ENCODE measurements at regions not wholly inside any gene's neighbourhood (a gene's known extent, or its start where the extent isn't known, plus 50 kb on each side); places are given as distances from the start of the nearest gene placed in this dataset.

- Histone ChIP-seq H3K36me3 (ENCODE audit: insufficient read depth, low read length) (no peaks in the 10 kb centered on the region), H3K27ac (ENCODE audit: low read depth in 1 of 2, low read length in 2 of 2) (no peak overlapping the region), H3K9me3 (ENCODE audit: control insufficient read depth in 1 of 2, insufficient read depth in 1 of 2, low read length in 2 of 2) (no peaks in the 10 kb centered on the region), H3K4me1 (ENCODE audit: insufficient read depth, low read length) (no peaks in the 10 kb centered on the region), H3K27me3 (ENCODE audit: control insufficient read depth in 1 of 2, insufficient read depth in 2 of 2, low read length in 2 of 2) (no peaks in the 10 kb centered on the region), H3K4me3 (ENCODE audit: low read length) (no peak overlapping the region)
- intact Hi-C loops (cut with DNase I, micrococcal nuclease): no loop called here
- TF ChIP-seq, protein P1, sequence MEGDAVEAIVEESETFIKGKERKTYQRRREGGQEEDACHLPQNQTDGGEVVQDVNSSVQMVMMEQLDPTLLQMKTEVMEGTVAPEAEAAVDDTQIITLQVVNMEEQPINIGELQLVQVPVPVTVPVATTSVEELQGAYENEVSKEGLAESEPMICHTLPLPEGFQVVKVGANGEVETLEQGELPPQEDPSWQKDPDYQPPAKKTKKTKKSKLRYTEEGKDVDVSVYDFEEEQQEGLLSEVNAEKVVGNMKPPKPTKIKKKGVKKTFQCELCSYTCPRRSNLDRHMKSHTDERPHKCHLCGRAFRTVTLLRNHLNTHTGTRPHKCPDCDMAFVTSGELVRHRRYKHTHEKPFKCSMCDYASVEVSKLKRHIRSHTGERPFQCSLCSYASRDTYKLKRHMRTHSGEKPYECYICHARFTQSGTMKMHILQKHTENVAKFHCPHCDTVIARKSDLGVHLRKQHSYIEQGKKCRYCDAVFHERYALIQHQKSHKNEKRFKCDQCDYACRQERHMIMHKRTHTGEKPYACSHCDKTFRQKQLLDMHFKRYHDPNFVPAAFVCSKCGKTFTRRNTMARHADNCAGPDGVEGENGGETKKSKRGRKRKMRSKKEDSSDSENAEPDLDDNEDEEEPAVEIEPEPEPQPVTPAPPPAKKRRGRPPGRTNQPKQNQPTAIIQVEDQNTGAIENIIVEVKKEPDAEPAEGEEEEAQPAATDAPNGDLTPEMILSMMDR (IDR thresholded peaks at IDR 0.05): no peak
- Mint-ChIP-seq H3K4me3 (no peak overlapping the region), H3K4me1 (ENCODE audit: low read depth) (no peaks in the 10 kb centered on the region), H3K27me3 (no peaks in the 10 kb centered on the region), H3K36me3 (ENCODE audit: low read depth) (no peaks in the 10 kb centered on the region), H3K9me3 (no peaks in the 10 kb centered on the region), H3K27ac (no peak overlapping the region)
- CTCF ChIA-PET: no interaction called here
- DNase-seq: no peak
- ATAC-seq (ENCODE audit: poor library complexity): no peak
- POLR2A ChIA-PET: no interaction called here
Observed at GRCh38 chr16:47026947-47027346, 53.5 kb upstream of the DNAJA2 start.

DNA sequence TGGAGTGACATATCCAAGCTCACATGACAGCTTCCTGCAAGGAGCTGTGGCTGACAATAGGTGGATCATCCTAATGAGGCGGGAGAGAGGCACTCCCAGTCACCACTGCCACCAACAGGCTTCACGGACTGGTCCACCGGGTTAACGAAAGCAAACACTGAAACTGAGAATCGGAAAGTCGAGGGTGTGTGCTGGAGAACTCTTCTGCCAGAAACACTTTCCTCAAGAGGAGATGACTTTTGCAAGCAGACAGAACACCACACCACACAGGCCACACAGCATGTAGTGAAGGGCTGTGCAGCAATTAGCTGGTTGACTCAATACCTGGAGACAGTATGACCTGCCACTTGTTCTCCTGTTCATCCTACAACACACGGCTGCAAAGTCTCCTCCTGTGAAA lies 53.0 kb upstream of the DNAJA2 start:
- Histone ChIP-seq H3K9me3 (ENCODE audit: control insufficient read depth in 1 of 2, insufficient read depth in 1 of 2, low read length in 2 of 2) (no peaks in the 10 kb centered on the region), H3K27me3 (ENCODE audit: control insufficient read depth in 1 of 2, insufficient read depth in 2 of 2, low read length in 2 of 2) (no peaks in the 10 kb centered on the region), H3K4me3 (ENCODE audit: low read length) (no peak overlapping the region), H3K27ac (ENCODE audit: low read depth in 1 of 2, low read length in 2 of 2) (no peak overlapping the region), H3K36me3 (ENCODE audit: insufficient read depth, low read length) (no peaks in the 10 kb centered on the region), H3K4me1 (ENCODE audit: insufficient read depth, low read length) (no peaks in the 10 kb centered on the region)
- no peaks in the 10 kb centered on the region for H3K27me3 Mint-ChIP-seq
- no peaks in the 10 kb centered on the region for H3K9me3 Mint-ChIP-seq
- no peaks in the 10 kb centered on the region for H3K36me3 Mint-ChIP-seq (ENCODE audit: low read depth)
- CTCF ChIA-PET: no interaction called here
- no peak overlapping the region for H3K27ac Mint-ChIP-seq
- POLR2A ChIA-PET: no interaction called here
- H3K4me3 Mint-ChIP-seq: no peak overlapping the region
- intact Hi-C loops (cut with DNase I, micrococcal nuclease): no loop called here
- TF ChIP-seq, protein P1 (IDR thresholded peaks at IDR 0.05): no peak
- no peak for DNase-seq
- H3K4me1 Mint-ChIP-seq (ENCODE audit: low read depth): no peaks in the 10 kb centered on the region
- no peak for ATAC-seq (ENCODE audit: poor library complexity)

- Mint-ChIP-seq H3K36me3 (ENCODE audit: low read depth) (no peaks in the 10 kb centered on the region), H3K4me3 (no peak overlapping the region), H3K27me3 (no peaks in the 10 kb centered on the region), H3K4me1 (ENCODE audit: low read depth) (no peaks in the 10 kb centered on the region), H3K27ac (no peak overlapping the region), H3K9me3 (no peaks in the 10 kb centered on the region)
- Histone ChIP-seq H3K36me3 (ENCODE audit: insufficient read depth, low read length) (no peaks in the 10 kb centered on the region), H3K9me3 (ENCODE audit: control insufficient read depth in 1 of 2, insufficient read depth in 1 of 2, low read length in 2 of 2) (no peaks in the 10 kb centered on the region), H3K4me1 (ENCODE audit: insufficient read depth, low read length) (no peaks in the 10 kb centered on the region), H3K27ac (ENCODE audit: low read depth in 1 of 2, low read length in 2 of 2) (no peak overlapping the region), H3K4me3 (ENCODE audit: low read length) (no peak overlapping the region), H3K27me3 (ENCODE audit: control insufficient read depth in 1 of 2, insufficient read depth in 2 of 2, low read length in 2 of 2) (no peaks in the 10 kb centered on the region)
- intact Hi-C loops (cut with DNase I, micrococcal nuclease): no loop called here
- CTCF ChIA-PET: interaction anchor here (1.0 kb wide), 1 partner anchor 12 kb away, joined by 3 read pairs; no protein-coding TSS in a partner anchor
- TF ChIP-seq, protein P1 (IDR thresholded peaks at IDR 0.05): no peak
- ATAC-seq (ENCODE audit: poor library complexity) (no peak), DNase-seq (no peak)
- POLR2A ChIA-PET: no interaction called here
Observed at GRCh38 chr16:47025641-47026040, 52.2 kb upstream of the DNAJA2 start.

All from CD4-positive, alpha-beta T cell (primary cell).